ENCODE measurements at regions not wholly inside any gene's neighbourhood (a gene's known extent, or its start where the extent isn't known, plus 50 kb on each side); places are given as distances from the start of the nearest gene placed in this dataset.

DNA sequence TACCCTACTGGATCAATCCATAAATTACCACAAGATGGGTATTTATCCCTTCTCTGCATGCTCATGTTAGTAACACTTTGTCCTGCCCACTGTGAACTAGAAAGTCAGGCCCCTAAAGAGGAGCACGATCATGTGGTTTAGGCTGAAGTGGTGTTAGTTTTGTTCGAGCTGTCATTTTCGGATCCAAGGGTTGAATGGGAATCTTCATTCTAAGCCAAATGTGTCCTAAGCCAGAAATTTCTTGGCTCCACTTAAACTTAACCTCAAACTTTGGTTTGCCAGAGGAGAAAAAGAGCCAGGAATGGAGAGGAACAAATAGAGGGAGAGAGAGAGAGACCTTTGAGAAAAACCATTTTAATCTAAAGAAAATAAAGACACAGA, 837.7 kb upstream of the ZNF608 start:
- FAIRE-seq (no peak), DNase-seq (ENCODE audit: low spot score in 2 of 2) (no peak)

DNA sequence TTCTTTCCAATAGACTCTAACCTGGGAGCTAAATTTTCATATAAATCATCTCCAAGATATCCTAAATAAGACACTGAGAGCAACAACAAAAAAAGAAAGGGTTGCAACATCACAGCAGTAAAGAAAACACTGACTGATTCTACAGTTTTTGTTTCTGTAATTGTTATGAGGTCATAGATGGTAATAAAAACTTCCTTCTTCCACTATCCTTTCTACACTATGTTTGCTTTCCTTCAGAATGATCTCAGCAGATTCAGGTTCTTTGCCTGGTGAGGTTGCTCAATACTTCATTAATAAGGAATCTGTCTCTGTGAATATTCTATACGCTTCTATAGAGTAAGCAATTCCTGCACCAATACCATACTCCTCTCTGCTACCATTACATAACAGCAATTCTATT, 835.6 kb upstream of the GRAMD2B start:
- DNase-seq (ENCODE audit: low spot score in 2 of 2), result no peak
- no peak for FAIRE-seq

- DNase-seq (ENCODE audit: low spot score in 2 of 2) (no peak), FAIRE-seq (no peak)
Measured at GRCh38 chr5:125592856-125593255, 830.4 kb upstream of the GRAMD2B start.

DNA sequence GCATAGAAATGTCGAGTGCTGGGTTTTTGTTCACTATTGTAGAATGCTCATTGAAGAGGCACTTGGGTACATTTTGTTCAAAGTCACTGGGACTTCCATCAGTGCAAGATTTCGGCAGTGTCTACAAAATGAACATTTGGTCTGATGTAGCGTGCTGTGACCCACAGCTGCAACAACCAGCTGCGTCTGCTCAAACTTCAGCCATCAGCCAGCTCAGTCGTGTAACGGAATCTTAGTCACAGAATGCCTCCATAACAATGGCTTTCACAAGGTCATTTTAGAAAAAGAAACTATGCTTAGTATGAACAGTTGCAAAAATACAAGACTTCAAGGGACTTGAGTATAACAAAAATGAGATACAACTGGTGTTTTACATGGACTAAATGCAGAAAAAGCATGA, 828.1 kb upstream of the GRAMD2B start:
- DNase-seq (ENCODE audit: low spot score in 2 of 2), result no peak

DNA sequence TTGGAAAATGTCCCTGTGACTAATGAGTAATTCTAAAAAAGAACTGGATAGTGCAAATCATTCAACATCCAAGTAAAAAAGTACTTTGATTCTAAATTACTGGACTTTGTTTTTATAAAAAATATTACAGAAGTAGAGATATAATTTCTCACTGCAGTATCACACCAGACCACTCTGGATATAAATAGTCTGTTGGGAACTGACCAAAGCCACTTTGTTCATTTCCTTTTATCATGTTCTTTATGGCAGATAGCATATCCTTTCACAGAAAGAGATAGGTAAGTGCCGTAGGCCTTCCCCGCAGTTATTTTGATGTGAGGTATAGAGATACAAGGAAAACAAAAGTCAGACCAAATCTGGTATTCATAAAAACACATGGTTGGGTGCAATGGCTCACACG, 827.4 kb upstream of the GRAMD2B start:
- FAIRE-seq (no peak), DNase-seq (ENCODE audit: low spot score in 2 of 2) (no peak)

More for the DNA sequence above, 828.1 kb upstream of the GRAMD2B start:
- no peak for FAIRE-seq

DNA sequence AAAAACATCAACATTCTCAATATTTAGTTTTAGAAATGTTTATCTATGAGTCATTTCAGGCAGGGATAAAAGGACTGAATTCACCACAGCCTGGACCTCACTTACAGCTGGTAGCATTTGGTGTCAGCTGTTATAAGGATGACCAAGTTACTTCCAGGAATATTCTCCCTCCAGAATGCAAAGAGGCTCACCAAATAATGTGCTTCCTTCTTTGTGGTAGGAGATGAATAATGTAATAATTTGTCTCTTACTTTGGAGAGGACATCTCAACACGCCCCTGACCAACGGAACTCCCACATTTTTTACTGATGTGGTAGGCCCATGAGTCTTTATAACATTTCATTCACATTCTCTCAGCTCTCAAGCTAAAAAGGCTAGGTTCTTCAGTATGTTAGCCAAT, 825.9 kb upstream of the GRAMD2B start:
- no peak for FAIRE-seq
- DNase-seq (ENCODE audit: low spot score in 2 of 2), result no peak

DNA sequence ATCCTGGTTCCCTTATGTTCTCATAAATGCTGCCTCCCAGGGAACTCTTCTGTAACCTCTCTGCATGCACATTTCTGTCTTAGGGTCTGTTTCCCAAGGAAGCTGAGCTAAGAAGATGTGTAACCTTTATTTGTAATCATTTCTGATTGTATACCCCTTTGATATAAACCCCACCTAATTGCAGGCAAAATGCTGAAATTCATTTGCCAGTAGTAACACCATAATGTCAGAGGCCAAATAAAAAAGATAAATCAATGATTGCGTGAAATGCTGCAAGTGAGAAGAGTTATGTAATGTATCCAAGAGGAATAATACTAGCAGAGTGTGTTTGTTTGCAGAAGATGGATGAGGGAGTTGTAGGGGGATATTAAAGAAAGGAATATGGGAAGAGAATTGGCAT, 822.6 kb upstream of the GRAMD2B start:
- DNase-seq (ENCODE audit: low spot score in 2 of 2), result no peak
- FAIRE-seq, result no peak

GRCh38 chr5:125602184-125602583, 821.0 kb upstream of the GRAMD2B start:
- no peak for FAIRE-seq
- DNase-seq (ENCODE audit: low spot score in 2 of 2), result no peak

DNA sequence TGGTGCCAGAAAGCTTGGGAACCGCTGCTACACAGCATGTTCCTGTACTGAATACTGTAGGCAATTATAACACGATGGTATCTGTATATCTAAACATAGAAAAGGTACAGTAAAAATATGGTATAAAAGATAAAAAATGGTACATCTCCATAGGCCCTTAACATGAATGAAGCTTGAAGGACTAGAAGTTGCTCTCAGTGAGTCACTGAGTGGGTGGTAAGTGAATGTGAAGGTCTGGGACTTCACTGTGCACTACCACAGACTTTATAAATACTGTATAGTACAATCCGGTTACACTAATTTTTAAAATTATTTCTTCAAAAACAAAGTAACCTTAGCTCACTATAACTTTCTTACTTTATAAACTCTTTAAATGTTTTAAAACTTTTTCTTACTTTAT, 819.9 kb upstream of the GRAMD2B start:
- no peak for FAIRE-seq
- no peak for DNase-seq (ENCODE audit: low spot score in 2 of 2)

- DNase-seq (ENCODE audit: low spot score in 2 of 2) (no peak), FAIRE-seq (no peak)
Measured at GRCh38 chr5:125604104-125604503, 819.1 kb upstream of the GRAMD2B start.

- DNase-seq (ENCODE audit: low spot score in 2 of 2), result no peak
- FAIRE-seq, result no peak
Measured at GRCh38 chr5:125607018-125607417, 816.2 kb upstream of the GRAMD2B start.

- DNase-seq (ENCODE audit: low spot score in 2 of 2) (no peak), FAIRE-seq (no peak)
Measured at GRCh38 chr5:125609011-125609410, 814.2 kb upstream of the GRAMD2B start.

GRCh38 chr5:125610892-125611291, 812.3 kb upstream of the GRAMD2B start:
- no peak for DNase-seq (ENCODE audit: low spot score in 2 of 2)
- FAIRE-seq, result no peak

DNA sequence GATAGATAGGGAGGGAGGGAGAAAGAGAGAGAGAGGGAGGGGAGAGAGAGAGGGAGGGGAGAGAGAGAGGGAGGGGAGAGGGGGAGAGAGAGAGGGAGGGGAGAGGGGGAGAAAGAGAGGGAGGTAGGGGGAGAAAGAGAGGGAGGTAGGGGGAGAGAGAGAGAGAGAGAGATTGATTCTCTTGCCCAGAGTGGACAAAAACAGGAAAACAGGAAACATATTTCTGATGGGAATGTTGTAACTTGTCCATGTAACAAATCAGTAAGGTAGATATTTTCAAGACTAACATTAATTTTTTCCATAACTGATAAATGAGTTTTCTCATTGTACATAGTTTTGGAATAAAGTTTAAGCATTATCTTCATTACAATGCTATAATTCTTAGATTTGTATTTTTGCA, 811.7 kb upstream of the GRAMD2B start:
- FAIRE-seq (no peak), DNase-seq (ENCODE audit: low spot score in 2 of 2) (no peak)

- FAIRE-seq (no peak), DNase-seq (ENCODE audit: low spot score in 2 of 2) (no peak)
Measured at GRCh38 chr5:125612181-125612721, 811.0 kb upstream of the GRAMD2B start.

- DNase-seq (ENCODE audit: low spot score in 2 of 2), result no peak
- no peak for FAIRE-seq
Measured at GRCh38 chr5:125612776-125613175, 810.4 kb upstream of the GRAMD2B start.

DNA sequence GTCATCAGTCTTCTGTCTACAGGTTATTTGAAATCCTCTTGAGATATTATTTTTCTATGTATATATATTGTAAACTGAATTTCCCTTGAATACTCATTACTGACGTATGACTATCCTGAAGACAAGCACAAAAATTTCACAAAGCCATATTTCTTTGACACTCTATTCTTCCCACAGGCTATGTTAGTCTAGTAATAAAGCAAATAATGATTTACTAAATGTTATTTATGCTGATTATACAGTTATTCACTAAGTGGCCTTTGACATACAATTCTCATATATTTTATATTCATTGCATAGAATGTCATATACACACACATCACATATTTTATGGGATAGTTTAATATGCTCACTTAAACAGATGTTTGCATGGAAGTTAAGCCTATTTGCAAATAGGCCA, 793.0 kb upstream of the GRAMD2B start:
- FAIRE-seq, result no peak
- DNase-seq (ENCODE audit: low spot score in 2 of 2), result no peak

DNA sequence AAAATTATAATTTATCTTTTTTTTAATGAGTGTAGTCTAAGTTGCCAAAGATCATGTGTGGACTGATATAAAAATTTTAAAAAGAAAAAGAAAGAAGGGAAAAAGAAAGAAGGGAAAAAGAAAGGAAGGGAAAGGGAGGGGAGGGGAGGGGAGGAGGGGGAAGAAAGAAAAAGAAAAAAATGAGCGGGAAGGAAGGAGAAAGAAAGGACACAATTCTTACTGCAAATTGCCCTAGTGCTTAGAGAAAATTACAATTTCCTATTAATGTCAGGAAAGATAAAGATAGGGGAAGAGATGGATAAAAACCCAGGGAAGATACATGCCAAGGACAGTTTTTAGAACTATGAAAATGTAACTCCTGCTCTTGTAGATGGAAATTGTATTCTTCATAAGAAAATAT, 789.7 kb upstream of the GRAMD2B start:
- FAIRE-seq (no peak), DNase-seq (ENCODE audit: low spot score in 2 of 2) (no peak)

GRCh38 chr5:125634216-125634835, 788.9 kb upstream of the GRAMD2B start:
- DNase-seq (ENCODE audit: low spot score in 2 of 2), result no peak
- no peak for FAIRE-seq

GRCh38 chr5:125639858-125640257, 783.4 kb upstream of the GRAMD2B start:
- FAIRE-seq, result no peak
- DNase-seq (ENCODE audit: low spot score in 2 of 2), result no peak

GRCh38 chr5:125652761-125653160, 770.4 kb upstream of the GRAMD2B start:
- FAIRE-seq (no peak), DNase-seq (ENCODE audit: low spot score in 2 of 2) (no peak)

GRCh38 chr5:125654392-125654791, 768.8 kb upstream of the GRAMD2B start:
- FAIRE-seq (no peak), DNase-seq (ENCODE audit: low spot score in 2 of 2) (no peak)

DNA sequence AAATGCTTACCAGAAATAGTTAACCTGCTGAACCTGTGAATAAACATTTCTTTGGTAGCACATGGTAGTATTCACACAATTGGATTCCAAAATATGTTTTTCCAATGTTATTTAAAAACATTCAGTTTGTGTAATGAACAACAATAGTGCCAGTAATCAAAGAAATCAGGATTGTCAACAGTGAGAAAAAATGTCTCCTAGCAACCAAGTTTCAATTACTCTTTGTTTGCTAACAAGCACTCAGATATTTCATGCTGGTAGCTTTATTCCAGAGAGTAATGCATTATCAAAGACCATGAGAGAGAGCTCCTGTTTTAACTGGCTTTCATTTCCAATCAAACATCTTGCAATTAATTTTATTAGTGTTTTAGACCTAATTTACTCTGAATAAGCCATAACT, 768.1 kb upstream of the GRAMD2B start:
- peak in 1 of 2 donors; percentile 1 for DNase-seq (ENCODE audit: low spot score in 2 of 2)
- FAIRE-seq, result no peak

Data from frontal cortex (tissue), 3 donors.